ENCODE measurements at regions not wholly inside any gene's neighbourhood (a gene's known extent, or its start where the extent isn't known, plus 50 kb on each side); places are given as distances from the start of the nearest gene placed in this dataset.

DNA sequence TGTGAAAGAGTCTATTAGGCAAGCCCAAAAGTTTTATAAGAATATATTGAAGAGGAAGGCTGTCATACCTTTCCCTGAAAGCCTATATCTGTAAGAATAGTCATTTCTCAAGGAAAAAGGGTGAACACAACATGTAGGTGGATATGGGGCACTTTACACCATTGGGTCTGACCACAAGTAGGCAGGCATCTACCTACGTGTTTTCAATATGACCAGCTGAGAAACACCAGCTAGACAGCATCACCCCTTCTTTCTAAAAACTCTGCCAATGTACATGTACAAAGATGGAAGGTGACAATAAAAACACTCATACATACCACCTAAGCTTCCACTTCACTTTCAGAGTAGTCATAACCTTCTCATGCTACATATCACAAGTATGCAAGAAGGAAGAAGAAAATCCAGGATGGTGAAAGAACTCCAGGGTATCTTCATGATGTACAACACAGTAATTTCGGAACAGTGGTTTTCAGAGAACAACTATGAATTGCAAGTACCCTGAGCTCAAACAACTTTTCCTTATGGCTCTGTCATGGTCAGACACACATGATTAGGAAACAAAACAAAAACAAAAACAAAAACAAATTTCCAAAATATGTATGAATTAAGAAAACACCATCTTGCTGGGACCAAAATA is 98.5 kb upstream of the ADGRL2 start:
- TF ChIP-seq EZH2phosphoT487 (IDR thresholded peaks at IDR 0.05; ENCODE audit: borderline replicate concordance, low read depth, low read length): no peak
- no peak for TF ChIP-seq CTCF (conservative IDR thresholded peaks at IDR 0.05; ENCODE audit: low read length)
